Putamen (tissue), 1 donor: ENCODE measurements at regions not wholly inside any gene's neighbourhood (a gene's known extent, or its start where the extent isn't known, plus 50 kb on each side); places are given as distances from the start of the nearest gene placed in this dataset.
"Not testable (repeated sequence)": the region's sequence is repeated elsewhere in the genome, so short reads cannot be mapped to it uniquely, and the experiment has no call there.

Experiments
- DNase-seq: peaks from one replicate; pipeline ENCODE4 v3.0.0-alpha.2; 2016; ENCODE audit warnings: low spot score

DNA sequence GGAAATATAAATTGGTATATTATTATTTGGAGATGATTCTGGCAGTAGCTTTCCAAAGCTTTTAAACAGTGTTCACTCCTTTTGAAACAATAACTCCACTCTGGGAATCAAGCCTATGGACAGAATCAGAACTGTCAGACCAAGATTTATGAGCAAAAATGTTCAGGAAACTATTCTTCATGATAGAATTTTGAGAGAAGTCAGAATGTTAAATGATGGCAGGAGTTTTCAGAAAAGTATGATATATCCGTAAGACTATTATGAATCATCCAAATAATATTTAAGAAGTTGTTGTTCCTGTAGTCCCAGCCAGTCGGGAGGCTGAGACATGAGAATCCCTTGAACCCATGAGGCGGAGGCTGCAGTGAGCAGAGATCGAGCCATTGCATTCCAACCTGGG lies 50.5 kb upstream of the ADGRG2 start:
- no peak for DNase-seq

DNA sequence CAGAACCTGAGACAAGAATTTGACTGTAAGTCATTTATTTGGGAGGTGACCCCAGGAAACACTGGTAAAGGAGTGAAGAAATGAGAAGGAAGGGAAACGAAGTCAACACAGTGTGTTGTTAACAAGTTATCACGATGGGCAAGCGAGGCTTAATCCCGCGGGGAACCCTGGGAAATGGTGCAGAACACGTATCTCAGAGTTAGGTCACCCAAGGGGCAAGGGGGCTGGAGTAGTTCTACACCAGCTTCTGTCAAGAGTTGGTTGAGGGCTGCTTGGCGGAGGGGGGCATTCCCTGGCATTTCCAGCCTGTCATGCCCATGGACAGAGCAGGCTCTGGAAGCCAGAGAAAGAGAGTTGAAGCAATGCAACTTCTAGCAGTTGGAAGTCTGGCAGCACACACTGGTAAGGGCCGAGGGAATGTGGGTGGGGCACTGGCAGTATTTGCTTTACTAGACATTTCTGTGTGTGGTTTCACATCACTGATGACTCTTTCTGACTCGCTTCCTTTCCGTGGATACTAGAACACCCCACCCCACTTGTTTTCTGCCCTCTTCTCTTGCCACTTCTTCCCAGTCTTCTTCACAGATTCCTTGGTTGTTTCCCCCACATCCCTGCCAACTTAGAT lies 52.2 kb upstream of the ADGRG2 start:
- no peak for DNase-seq

DNA sequence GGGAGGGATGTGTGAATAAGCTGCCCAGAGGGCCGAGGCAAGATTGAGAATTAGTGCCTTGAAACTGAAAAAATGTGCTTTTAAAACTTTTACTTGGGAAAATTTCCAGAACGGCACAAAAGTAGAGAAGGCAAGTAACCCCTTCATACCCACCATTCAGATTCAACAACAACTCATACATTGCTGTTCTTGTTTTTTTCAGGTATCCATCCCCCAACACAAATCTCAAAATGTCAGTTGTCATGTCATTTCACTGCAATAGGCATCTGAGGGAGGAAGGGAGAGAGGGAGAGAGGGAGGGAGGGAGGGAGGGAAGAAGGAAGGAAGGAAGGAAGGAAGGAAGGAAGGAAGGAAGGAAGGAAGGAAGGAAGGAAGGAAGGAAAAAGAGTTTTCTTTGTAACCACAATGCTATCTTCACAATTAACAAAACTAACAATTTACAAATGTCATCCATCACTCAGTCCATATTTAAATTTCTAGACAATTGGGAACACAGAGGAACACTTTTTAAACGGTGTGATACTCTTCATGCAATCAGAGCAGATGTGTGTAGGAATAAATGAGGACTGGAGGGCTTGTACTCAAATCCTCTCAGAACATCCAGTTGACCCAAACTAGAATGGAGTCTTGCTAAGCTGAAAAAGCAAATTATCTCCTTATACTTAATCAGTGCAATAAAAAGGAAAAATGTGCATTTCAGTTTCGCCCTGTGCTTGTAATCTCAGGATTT lies 54.8 kb upstream of the ADGRG2 start:
- DNase-seq: no peak

DNA sequence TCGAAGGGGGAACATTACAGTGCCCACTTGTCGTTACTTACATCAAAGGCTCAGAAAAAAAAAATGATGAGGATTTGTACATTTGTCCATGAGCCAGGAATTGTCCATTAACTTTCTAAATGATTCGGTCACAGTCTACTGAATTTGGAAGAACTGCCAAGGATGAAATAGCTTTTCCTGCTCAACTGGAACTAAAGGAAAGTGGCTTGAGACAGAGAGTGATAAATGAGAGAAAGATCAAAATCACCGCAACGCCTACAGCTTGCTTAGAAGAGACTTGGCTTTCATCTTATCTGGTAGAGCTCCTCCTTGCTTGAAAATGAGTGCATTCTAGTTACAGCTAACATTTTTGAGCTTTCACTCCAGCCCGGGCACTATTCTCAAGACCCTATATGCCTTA lies 55.5 kb upstream of the ADGRG2 start:
- DNase-seq: no peak

DNA sequence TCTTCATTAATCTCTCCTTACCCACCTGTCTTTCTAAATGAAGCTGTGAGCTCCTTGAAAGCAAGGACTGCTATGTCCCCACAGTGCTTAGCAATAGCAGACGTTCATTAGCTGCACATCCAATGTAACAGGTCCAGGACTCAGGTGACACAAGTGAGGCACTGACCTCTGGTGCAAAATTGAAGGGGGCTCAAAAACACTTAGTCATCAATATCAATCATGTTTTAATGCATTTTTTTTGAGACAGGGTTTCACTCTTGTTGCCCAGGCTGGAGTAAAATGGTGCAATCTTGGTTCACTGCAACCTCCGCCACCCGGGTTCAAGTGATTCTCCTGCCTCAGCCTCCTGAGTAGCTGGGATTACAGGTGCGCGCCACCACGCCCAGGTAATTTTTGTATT lies 56.1 kb upstream of the ADGRG2 start:
- no peak for DNase-seq

DNA sequence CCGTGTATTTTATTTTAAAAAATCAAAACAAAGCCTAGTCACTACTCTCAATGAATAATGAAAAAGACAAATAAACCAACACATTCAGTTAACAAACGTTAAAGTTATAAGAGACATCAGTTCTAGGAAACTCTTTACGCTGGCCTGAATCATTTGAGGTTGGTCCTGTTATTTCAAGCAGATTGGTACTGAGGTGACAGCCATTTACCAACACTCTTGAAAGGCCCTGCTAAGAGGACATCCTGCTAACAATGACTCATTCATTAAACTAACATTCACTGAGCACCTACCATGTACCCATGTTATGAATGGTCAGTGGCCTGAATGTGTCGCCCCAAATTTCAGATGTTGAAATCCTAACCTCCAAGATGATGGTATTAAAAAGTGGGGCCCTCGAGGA lies 57.1 kb upstream of the ADGRG2 start:
- no peak for DNase-seq

DNA sequence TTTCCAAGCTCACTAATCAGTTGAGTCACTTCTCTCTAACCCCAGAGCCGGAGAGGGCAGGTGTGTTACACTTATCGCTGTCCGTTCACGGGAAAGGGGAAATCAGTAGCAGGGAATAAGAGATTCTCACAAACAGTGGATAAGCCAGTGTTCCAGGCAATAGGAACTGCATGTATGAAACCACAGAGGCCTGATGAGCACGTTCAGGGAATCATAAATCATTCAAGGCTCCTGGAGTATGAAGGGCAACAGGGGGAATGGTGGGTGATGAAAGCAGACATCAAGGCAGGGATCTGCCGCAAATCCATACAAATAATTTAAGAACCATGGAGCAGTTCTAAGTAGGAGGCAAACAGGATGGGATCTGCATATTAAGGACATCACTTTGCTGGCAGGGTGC lies 59.1 kb upstream of the ADGRG2 start:
- DNase-seq: no peak

DNA sequence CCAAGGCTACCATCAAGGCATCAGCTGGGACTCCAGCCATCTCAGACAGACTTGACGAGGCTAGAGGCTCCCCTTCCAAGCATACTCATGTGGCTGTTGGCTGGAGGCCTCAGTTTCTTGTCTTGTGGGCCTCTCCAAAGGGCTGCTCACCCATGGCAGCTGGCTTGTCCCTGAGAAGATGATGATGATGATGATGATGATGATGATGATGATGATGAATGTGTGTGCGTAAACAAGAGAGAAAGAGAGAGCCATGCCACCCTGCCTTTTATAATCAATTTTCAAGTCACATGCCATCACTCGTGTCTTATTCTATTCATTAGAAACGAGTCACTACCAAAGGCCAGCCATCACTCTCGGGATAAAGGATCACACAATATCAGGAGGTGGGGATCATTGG lies 60.5 kb upstream of the ADGRG2 start:
- DNase-seq: no peak

DNA sequence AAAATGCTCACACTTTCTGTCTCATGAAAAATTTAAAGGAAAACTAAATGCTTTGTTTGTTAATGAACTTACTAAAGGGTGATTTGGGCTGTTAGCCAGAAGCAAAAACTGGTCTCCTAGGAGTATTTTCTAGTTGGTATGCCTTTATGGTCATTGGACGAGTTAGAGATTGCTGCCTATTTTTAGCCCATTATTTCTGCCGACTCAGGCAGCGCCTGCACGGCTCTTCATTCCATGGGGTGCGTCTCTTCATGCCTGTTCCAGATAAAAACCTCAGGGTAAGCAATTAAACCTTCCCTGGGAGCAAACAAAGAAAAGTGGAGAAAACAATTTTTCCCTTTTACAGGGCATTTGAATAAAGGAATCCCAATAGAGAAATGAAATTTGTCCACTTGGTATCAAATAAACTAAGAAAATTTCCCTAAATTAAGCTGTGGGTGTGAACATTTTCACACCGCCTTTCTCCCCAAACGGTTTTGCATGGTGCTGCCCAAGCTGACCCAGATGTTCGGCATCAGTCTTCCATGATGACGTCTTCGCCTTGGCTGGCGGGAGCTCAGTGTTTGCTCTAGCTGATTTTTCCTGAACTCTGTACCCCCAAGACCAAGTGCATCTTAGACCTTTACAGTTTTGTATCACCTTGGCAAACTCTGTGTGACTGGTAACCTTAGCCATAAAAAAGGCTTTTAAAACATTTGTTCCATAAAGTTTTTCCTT lies 61.7 kb upstream of the ADGRG2 start:
- DNase-seq: no peak

DNA sequence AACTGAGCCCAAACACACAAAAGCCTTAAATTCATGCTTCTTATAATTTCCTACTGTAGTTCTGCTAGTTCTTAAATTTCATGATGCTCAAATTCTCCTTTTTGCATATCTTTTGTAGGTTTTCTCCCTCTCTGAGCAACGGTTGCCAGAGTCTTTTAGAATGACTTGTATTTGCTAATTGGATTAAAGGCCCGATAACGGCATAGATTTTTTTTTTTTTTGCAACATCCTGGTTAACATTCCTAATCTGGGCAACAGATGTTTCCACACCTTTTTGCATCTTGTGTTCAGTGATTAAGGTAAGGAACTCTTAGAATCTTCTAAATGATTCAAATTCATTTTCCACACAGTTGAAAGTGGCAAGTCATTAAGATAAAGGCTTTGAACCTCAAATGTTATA lies 66.3 kb upstream of the ADGRG2 start:
- no peak for DNase-seq

DNA sequence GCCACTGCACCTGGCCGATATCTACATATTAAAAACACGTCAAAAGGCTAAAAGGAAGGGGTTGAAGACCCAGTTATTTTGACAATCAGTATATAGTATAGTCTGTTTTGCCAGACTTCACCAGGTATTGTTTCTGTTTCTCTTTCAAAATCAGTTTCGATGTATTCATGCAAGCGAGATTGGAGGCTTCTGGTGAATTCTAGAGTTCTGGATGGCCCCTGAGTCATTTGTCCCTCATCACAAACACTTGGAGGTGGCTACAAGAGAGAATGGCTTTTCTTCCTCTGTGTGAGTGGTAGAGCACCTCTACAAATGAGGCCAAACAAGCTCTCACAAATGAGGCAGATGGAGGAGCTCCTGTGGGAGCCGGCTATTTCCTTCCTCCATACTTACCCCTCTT lies 68.6 kb upstream of the ADGRG2 start:
- no peak for DNase-seq

DNA sequence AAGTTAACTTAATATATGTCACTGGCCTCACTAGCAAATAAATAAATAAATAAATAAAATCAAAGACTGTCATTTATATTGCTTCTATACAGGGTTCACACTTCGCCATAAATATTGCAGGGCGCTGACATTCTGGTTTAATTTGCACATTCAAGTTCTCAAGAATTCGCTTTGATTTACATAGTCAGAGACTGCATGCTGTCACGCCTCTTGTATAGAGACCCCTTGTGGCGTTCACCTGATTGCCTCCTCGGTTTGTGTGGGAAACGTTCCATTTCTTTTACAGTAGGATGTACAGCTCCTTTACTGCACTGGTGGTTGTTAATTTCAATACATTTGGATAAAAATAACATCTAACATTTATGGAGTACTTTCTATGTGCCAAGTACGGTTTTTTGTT lies 71.3 kb upstream of the ADGRG2 start:
- DNase-seq: no peak

DNA sequence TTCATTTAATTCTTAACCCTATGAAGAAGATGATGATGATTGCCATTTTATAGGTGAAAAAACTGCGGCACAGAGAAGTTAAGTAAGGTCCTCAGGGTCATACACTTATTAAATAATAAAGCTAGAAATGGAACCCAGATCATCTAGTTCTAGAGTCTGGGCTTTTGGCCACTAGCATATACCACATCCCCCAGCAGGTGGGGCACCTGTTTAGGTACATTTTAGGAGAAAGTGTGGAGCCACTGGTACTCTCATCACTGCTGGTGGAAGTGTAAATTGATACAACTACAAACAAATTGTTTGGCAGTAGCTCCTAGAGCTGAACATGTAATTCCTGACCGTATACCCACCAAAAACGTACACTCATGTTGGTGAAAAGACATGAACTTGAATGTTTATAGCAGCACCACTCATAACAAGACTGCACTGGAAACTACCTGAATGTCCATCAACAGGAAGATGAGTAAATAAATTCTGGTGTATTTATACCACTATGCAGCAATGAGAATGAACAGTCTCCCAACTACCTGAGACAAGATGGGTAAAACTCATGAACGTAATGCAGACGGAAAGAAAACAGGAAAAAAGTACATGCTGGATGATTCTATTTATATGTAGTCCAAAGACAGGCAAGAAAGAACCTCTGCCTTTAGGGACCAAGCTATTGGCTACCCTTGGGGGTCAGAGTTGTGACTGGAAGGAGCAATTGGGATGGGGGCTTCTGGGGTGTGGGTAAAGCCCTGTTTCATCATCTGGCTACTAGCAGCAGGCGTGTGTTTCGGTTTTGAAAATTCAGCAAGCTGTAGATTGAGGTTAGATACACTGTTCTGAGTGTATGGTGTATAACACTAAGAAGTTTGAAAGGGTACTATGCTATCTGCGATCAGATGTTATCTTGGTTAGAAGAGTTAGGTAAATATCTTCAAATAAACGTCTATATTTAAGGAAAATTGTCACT lies 72.3 kb upstream of the ADGRG2 start:
- no peak for DNase-seq

DNA sequence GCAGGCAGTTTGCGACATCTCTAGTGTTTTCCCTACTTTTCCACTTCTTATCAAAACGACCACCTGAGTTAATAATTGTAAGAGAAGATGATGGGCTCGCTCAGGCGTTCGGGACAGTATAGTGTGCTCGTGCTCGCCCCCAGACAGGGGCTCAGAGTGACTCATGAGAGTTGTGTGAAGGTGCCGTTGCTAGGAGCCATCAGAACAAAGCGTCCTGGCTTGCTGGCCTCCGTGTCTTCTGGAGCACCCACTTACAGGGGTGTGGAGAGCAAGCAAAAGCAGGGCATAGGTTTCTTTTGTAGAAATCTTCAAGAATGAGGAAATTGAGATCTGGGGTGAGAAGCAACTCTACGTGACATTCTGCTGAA lies 73.0 kb upstream of the ADGRG2 start:
- no peak for DNase-seq

DNA sequence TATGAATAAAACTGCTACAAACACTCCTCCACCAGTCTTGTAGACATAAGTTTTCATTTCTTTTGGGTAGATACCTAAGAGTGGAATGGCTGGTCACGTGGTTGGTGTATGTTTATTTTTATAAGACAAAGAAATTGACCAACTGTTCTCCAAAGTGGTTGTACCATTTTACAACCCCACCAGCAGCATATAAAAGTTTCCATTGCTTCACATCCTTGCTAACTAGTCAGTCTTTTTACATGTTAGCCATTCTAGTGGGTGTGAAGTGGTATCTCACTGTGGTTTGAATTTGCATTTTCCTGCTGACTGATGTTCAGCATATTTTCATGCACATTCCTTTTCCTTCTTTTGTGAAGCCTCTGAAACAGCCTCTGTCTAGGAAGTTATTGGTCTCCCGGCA lies 76.2 kb upstream of the ADGRG2 start:
- DNase-seq: no peak

DNA sequence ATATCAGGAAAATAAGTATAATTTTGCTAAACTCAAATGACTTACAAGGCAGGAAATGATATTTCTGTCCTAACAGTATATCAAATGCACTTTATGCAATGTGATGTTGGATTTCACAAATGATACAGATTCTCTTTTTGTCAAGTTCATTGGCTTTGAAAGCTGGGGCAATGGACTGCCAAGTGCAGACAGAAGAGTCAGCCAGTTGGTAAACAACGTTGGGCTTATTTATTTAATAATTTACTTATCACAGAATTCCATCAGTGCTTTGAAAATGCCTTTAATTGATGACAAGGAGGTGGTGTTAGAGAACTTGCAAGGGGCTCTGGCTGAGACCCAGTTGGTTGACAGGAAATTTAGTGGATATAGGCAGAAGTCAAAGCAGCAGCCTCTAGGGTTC lies 79.9 kb upstream of the ADGRG2 start:
- DNase-seq: no peak

DNA sequence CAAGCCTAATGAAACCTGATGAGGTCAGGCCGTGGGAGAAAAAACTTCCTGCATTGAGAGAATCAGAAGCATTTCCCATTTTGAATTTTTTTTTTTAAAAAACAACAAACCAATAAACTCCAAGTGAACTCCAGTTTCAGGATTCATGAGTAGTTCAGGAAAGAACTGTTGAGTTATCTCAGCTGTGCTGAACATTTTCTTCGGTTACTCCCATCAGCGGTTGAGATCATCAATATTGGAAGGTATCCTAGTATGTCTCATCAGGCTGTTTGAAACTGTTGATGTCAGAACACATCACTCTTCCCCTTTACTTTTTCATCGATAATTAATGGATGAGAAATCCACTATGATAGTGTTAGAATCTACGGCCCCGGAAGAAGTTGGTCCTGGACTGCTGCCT lies 82.4 kb upstream of the ADGRG2 start:
- no peak for DNase-seq

DNA sequence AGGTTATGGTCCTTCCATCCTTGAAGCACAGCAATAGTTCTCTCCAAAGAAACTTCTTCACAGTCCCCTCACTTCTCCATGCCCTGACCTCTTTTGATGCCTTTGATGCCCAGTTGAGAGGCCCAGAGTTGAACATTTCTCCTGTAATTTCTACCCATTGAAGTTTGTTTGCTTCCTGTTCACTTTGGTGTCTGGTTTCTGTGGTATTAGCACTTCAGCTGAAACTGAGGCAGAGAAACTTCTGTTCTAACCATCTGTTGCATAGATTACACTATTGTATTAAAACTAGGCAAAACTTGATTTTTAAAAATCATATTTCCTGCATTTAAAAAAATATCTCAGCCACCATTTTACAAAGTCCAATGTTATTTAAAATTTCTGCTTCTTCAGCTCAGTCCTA lies 89.8 kb upstream of the ADGRG2 start:
- no peak for DNase-seq

DNA sequence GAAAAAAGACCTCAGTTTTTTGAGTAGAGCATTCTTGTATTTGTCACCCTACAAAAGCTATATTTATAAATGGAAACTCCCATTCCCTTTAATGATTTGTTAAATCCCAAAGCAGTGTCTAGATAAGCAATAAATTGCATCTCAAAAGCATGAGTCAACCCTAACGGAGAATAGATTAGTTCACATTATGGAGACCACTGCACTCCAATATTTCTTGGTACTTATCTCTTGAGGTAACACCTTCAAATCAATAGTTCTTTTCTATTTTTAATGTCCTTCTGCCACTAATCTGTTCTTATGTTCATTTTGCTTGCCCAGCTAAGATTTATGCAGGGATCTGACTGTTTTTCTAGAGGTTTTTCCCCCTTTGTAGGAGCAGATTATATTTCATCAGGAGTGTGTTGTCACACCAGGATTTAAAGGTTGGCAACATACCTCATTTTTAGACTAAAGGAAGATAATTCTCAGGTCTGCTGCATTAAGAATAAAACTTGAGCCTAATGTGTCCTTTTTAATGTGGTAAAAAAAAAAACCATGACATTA lies 91.4 kb upstream of the ADGRG2 start:
- DNase-seq: no peak

DNA sequence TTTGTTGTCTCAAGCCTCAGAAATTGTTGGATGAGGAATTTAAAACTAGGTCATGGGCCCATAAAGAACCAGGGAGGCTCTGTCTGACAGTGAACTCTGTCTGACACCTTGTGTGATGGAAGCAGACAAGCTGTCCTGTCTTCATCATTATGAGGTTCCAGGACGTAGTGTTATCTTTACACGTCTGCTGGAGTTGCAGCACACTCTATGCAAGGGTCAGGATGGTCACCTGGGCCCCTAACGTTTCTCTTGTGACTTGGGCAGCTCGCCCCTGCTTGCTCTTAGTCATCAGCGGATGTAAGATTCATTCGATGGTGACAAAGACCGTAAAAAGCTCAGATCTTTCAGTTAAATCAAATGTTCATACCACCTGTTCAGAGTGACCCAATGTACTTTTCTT lies 92.0 kb upstream of the ADGRG2 start:
- DNase-seq: no peak

DNA sequence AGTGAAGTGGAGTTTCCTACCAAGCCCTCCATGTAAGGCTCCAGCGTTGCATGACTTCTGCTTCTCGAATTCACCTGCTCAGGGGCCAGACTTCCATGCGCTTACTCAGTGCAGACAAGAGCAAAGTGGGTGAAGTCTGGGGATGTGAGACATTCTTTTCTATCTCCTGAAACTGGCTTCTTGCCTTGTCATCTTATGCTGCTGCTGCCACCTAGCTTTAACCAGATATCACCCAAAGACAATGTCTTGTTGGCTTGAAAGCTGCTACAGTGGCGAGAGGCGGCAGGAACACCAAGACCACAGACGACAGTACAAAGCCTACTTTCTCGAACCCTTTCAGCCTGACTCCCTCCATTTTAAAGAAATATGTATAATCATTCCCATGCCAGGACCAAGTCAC lies 103.6 kb upstream of the ADGRG2 start:
- no peak for DNase-seq

DNA sequence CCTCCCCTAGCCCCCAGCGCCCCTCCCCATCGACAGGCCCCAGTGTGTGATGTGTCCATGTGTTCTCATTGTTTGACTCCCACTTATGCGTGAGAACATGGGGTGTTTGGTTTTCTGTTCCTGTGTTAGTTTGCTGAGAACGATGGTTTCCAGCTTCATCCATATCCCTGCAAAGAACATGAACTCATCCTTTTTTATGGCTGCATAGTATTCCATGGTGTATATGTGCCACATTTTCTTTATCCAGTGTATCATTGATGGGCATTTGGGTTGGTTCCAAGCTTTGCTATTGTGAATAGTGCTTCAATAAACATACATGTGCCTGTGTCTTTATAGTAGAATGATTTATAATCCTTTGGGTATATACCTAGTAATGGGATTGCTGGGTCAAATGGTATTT lies 107.6 kb upstream of the ADGRG2 start:
- DNase-seq: not testable (repeated sequence)
